B cell (primary cell): ENCODE measurements at regions not wholly inside any gene's neighbourhood (a gene's known extent, or its start where the extent isn't known, plus 50 kb on each side); places are given as distances from the start of the nearest gene placed in this dataset.

Experiments used
- CTCF ChIP-seq: fragments of 200-600 bp; IDR thresholded peaks from one replicate; pipeline ENCODE4 v1.8.0; 2022; ENCODE audit warnings: antibody characterized with exemption, mild to moderate bottlenecking
- EZH2 ChIP-seq: IDR thresholded peaks from 2 replicates; pipeline ENCODE4 v1.6.1; 2012; ENCODE audit warnings: borderline replicate concordance, low read depth, mild to moderate bottlenecking, moderate library complexity, low read length; ENCODE audit not compliant: insufficient read depth, poor library complexity, severe bottlenecking

- no peak for TF ChIP-seq CTCF
- no peak for TF ChIP-seq EZH2
Measured at GRCh38 chr7:32206987-32207386, 136.8 kb upstream of the PDE1C start.
